CD4-positive, CD25-positive, alpha-beta regulatory T cell (primary cell): ENCODE measurements at regions not wholly inside any gene's neighbourhood (a gene's known extent, or its start where the extent isn't known, plus 50 kb on each side); places are given as distances from the start of the nearest gene placed in this dataset.
A peak's percentile ranks its signal among the peaks of the same experiment; 100 is the strongest.

ENCODE experiments used
- ATAC-seq, 2 donors: fragments of 150-1000 bp; cut with Tn5 transposase; one replicate each; pipeline ENCODE4 v1.10.0; 2021; ENCODE audit warnings: low read depth in 2 of 2, moderate number of reproducible peaks in 2 of 2, moderate library complexity in 1 of 2
- DNase-seq, 3 donors: peaks; one replicate each; pipeline versions ENCODE4 v3.0.0 to v3.0.0-alpha.2; 2012 to 2022; ENCODE audit warnings: mixed read lengths in 1 of 3
- H3K27ac ChIP-seq: one replicate; pipeline ENCODE4 v1.7.0; 2013; ENCODE audit warnings: mild to moderate bottlenecking, low read length; ENCODE audit not compliant: insufficient read depth, poor library complexity, severe bottlenecking
- H3K27me3 ChIP-seq: one replicate; pipeline ENCODE4 v1.7.0; 2013; ENCODE audit warnings: low read length; ENCODE audit not compliant: control insufficient read depth, insufficient read depth
- H3K36me3 ChIP-seq: one replicate; pipeline ENCODE4 v1.7.0; 2013; ENCODE audit warnings: mild to moderate bottlenecking, low read length, moderate library complexity; ENCODE audit not compliant: control insufficient read depth, insufficient read depth
- H3K4me1 ChIP-seq: 2 replicates; pipeline ENCODE4 v1.7.0; 2013; ENCODE audit warnings: mild to moderate bottlenecking, low read length; ENCODE audit not compliant: insufficient read depth, control insufficient read depth, poor library complexity, severe bottlenecking
- H3K4me3 ChIP-seq: one replicate; pipeline ENCODE4 v1.7.0; 2013; ENCODE audit warnings: low read depth, mild to moderate bottlenecking, low read length, moderate library complexity
- H3K9me3 ChIP-seq, 2 experiments: 1 replicate in 1 of 2; 2 replicates in 1 of 2; pipeline ENCODE4 v1.7.0; 2013; ENCODE audit warnings: low read length in 2 of 2, mild to moderate bottlenecking in 1 of 2, moderate library complexity in 1 of 2; ENCODE audit not compliant: control insufficient read depth in 2 of 2
- H3K27ac Mint-ChIP-seq, 3 donors: one replicate each; pipeline ENCODE4 v1.8.0; 2020 to 2022; ENCODE audit warnings: mild to moderate bottlenecking in 3 of 3, mixed read lengths in 3 of 3, moderate library complexity in 2 of 3
- H3K27me3 Mint-ChIP-seq: one replicate; pipeline ENCODE4 v1.8.0; 2022; ENCODE audit warnings: mild to moderate bottlenecking, mixed read lengths
- H3K36me3 Mint-ChIP-seq: one replicate; pipeline ENCODE4 v1.8.0; 2020; ENCODE audit warnings: mixed read lengths
- H3K4me1 Mint-ChIP-seq, 4 donors: one replicate each; pipeline ENCODE4 v1.8.0; 2020 to 2022; ENCODE audit warnings: mixed read lengths in 4 of 4, mild to moderate bottlenecking in 1 of 4
- H3K4me3 Mint-ChIP-seq, 4 donors: one replicate each; pipeline ENCODE4 v1.8.0; 2020 to 2022; ENCODE audit warnings: mild to moderate bottlenecking in 4 of 4, mixed read lengths in 4 of 4, moderate library complexity in 3 of 4
- H3K9me3 Mint-ChIP-seq, 7 donors: one replicate each; pipeline ENCODE4 v1.8.0; 2020 to 2022; ENCODE audit warnings: mixed read lengths in 7 of 7, mild to moderate bottlenecking in 3 of 7, moderate library complexity in 2 of 7

DNA sequence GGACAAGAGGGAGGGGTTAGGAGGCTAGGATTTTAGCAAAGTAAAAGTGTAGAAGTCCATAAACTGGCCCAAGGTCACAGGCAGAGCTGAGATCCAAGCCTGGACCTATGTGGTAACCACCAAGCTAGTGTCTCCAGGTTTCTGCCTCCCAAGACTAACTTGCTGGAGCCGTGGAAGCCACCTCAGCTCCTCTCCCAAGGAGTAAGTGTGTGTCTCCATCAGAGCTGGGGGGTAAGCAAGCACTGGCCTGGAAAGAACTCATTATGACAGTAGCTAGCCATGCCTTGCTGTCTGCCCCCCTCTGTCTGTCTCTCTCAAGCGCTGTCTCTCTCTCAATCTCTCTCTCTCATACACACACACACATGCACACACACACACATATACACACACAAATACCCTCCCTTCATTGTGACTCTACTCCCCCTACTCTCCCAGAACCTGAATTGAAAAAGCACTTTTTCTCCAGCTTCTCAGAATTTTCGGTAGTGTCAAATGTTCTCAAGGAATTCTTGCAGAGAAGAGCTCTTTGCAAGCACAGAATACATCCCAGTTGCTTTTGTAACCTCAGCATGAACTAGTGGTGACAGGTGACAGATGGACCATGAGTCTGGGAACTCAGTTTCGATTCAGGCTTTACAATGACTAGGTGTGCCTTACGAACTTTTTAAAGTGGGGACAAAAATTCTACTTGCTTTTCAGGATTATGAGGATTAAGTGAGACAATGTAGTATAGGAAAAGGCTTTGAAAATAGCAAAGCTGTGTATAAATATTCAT lies 238.0 kb upstream of the FGGY start:
- H3K4me1 ChIP-seq = peaks cover 17% of the 10 kb centered on the region
- no peaks in the 10 kb centered on the region for H3K9me3 ChIP-seq
- H3K27me3 Mint-ChIP-seq = no peaks in the 10 kb centered on the region
- peaks cover 3% of the 10 kb centered on the region for H3K36me3 Mint-ChIP-seq
- no peak overlapping the region for H3K27ac ChIP-seq
- H3K36me3 ChIP-seq = no peaks in the 10 kb centered on the region
- H3K9me3 Mint-ChIP-seq = peaks cover 0 to 2% (median 0%) of the 10 kb centered on the region in 7 donors
- H3K4me1 Mint-ChIP-seq = peaks cover 18 to 29% (median 19%) of the 10 kb centered on the region in 4 donors
- no peak for DNase-seq
- H3K4me3 ChIP-seq = no peak overlapping the region
- no peaks in the 10 kb centered on the region for H3K27me3 ChIP-seq
- H3K27ac Mint-ChIP-seq = peak overlapping the region in 1 of 3 donors; percentile 61
- ATAC-seq = no peak
- no peak overlapping the region for H3K4me3 Mint-ChIP-seq

DNA sequence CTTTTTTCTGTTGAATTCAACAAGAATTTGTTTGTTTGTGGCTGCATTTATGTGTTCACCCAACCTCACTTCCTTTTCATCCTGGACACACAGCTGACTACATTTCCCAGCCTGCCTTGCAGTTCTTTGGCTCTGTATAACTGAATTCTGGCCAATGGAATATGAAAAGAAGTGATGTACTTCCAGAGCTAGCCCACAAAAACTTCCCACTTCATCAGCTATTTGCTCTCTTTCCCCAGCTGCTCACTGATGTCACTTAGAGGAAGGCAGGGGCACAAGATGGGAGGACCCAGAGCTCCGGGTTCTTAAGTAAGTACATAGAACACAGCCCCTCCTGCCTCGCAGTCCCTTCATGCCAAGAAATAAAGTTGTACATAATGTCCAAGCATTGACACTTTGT lies 235.0 kb upstream of the FGGY start:
- Mint-ChIP-seq H3K9me3 (peaks cover 0 to 2% (median 0%) of the 10 kb centered on the region in 7 donors), H3K27ac (peak overlapping the region in 2 of 3 donors; percentile 40 to 46), H3K4me3 (no peak overlapping the region), H3K36me3 (no peaks in the 10 kb centered on the region), H3K4me1 (peaks cover 19 to 39% (median 29%) of the 10 kb centered on the region in 4 donors), H3K27me3 (no peaks in the 10 kb centered on the region)
- ATAC-seq (no peak), DNase-seq (peak in 1 of 3 donors; percentile 29)
- Histone ChIP-seq H3K9me3 (no peaks in the 10 kb centered on the region), H3K4me3 (no peak overlapping the region), H3K27ac (no peak overlapping the region), H3K4me1 (peaks cover 19% of the 10 kb centered on the region), H3K36me3 (no peaks in the 10 kb centered on the region), H3K27me3 (no peaks in the 10 kb centered on the region)

DNA sequence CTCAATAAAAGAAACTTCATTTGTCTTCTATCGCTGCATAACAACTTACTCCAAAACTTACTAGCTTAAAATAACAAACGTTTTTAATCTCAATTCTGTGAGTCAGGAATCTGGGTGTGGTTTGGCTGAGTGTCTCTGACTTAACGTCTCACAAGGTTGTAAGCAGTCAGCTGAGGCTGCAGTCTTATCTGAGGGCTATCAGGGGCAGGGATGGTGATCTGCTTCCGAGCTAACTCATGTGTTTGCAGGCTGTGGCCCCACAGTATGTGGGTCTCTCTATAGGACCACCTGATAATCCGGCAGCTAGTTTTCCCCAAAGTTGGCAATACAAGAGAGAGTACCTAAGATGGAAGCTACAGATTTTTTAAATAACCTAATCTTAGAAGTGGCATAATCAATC lies 234.2 kb upstream of the FGGY start:
- DNase-seq (no peak), ATAC-seq (no peak)
- Histone ChIP-seq H3K27me3 (no peaks in the 10 kb centered on the region), H3K4me1 (peaks cover 19% of the 10 kb centered on the region), H3K9me3 (no peaks in the 10 kb centered on the region), H3K36me3 (no peaks in the 10 kb centered on the region), H3K27ac (no peak overlapping the region), H3K4me3 (no peak overlapping the region)
- H3K27ac Mint-ChIP-seq = peak overlapping the region in 2 of 3 donors; percentile 23 to 66
- peaks cover 19 to 39% (median 29%) of the 10 kb centered on the region in 4 donors for H3K4me1 Mint-ChIP-seq
- H3K27me3 Mint-ChIP-seq = no peaks in the 10 kb centered on the region
- no peaks in the 10 kb centered on the region for H3K36me3 Mint-ChIP-seq
- no peak overlapping the region for H3K4me3 Mint-ChIP-seq
- peaks cover 0 to 2% (median 0%) of the 10 kb centered on the region in 7 donors for H3K9me3 Mint-ChIP-seq

DNA sequence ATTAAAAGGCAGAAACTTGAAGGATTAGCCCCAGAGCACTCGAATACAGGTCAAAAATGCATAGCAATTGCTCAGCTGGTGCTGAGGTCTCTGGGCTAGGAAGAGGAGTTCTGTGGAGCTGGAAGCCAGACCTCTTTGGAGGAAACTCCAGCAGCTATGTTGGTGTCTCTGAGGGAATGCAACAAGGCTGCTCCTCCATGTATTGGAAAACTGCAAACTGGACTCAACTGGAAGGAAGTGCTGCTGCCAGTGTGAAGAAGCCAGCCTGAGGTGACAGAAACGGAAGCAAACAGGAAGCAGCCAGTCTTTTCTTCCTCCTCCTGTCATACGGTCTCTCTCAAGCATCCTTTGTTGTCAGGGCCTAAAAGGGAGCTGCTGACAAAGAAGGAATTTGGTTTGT lies 233.4 kb upstream of the FGGY start:
- Histone ChIP-seq H3K4me1 (peaks cover 19% of the 10 kb centered on the region), H3K36me3 (no peaks in the 10 kb centered on the region), H3K27ac (no peak overlapping the region), H3K9me3 (no peaks in the 10 kb centered on the region), H3K4me3 (peak overlapping the region; percentile 33), H3K27me3 (no peaks in the 10 kb centered on the region)
- Mint-ChIP-seq H3K27me3 (no peaks in the 10 kb centered on the region), H3K27ac (peak overlapping the region; percentile 66 to 90 (median 86)), H3K4me1 (peaks cover 19 to 39% (median 29%) of the 10 kb centered on the region in 4 donors), H3K9me3 (peaks cover 0 to 2% (median 0%) of the 10 kb centered on the region in 7 donors), H3K36me3 (no peaks in the 10 kb centered on the region), H3K4me3 (peak overlapping the region in 2 of 4 donors; percentile 37 to 59)
- DNase-seq (peak in 2 of 3 donors; percentile 30 to 68), ATAC-seq (peak; percentile 62 to 80)

DNA sequence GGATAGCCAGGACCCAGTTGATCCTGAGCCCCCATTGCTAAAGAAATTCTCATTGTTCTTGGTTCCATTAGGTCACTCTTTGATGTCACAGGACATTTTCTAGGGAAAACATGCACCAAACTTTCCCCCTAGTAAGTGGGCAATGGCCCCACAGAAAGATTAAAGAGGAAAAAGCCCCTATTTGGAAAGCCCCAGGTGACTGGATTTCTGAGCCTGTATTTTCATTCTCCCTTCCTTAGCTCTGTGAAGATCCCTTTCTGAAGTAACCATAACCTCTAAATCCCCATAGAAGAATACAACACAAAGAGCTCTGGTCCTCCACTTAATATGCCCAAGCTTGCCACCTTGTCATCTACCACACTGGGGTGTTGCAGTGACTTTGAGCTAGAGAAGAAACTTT lies 232.3 kb upstream of the FGGY start:
- Mint-ChIP-seq H3K9me3 (peaks cover 0 to 2% (median 0%) of the 10 kb centered on the region in 7 donors), H3K4me1 (peaks cover 19 to 39% (median 28%) of the 10 kb centered on the region in 4 donors), H3K36me3 (no peaks in the 10 kb centered on the region), H3K27me3 (no peaks in the 10 kb centered on the region), H3K27ac (peak overlapping the region; percentile 49 to 88 (median 66)), H3K4me3 (no peak overlapping the region)
- Histone ChIP-seq H3K27ac (no peak overlapping the region), H3K27me3 (no peaks in the 10 kb centered on the region), H3K9me3 (no peaks in the 10 kb centered on the region), H3K4me1 (peaks cover 19% of the 10 kb centered on the region), H3K36me3 (no peaks in the 10 kb centered on the region), H3K4me3 (no peak overlapping the region)
- DNase-seq = no peak
- ATAC-seq = no peak

DNA sequence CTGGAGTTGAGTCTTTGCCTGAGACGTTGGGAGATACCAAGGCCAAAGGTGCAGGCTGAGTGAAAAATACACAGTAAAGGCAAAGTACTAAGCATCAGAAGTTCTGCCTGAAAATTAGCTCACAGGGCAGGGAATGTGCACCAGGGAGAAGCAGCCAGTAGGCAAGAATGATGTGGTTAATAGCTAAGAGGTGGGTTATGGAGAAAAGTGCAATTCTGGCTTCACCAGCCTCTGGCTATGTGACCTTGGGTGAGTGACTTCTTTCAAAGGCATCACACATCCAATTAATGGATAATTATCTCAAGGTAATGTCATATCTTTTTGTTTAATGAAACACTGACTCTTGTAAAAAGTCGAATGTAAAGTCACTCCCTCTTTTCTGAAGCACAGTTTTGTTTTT lies 230.7 kb upstream of the FGGY start:
- DNase-seq = no peak
- H3K4me1 Mint-ChIP-seq = peaks cover 25 to 44% (median 34%) of the 10 kb centered on the region in 4 donors
- no peak overlapping the region for H3K4me3 Mint-ChIP-seq

DNA sequence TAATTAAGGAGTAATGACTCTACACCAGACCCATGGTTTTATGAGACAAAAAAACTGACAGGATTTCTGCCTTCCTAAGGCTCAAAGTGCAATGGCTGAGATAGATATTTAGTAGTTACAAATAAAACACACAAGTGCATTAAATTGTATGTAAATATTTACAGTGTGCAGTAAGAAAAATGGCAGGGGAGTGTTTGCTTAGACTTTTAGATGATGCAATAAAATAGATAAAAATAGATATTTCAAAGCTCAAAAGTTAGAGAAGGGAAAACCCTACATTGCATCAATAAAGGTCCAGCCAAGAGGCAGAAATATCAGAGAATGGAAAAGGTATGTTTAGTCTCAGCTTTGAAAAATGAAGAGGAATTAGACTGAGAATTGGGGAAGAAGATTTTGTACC lies 226.3 kb upstream of the FGGY start:
- H3K4me1 Mint-ChIP-seq = peaks cover 18 to 32% (median 26%) of the 10 kb centered on the region in 4 donors
- peak overlapping the region in 1 of 4 donors; percentile 45 for H3K4me3 Mint-ChIP-seq

More for the DNA sequence above, 230.7 kb upstream of the FGGY start:
- Histone ChIP-seq H3K36me3 (no peaks in the 10 kb centered on the region), H3K27ac (no peak overlapping the region), H3K9me3 (no peaks in the 10 kb centered on the region), H3K4me3 (no peak overlapping the region), H3K4me1 (peaks cover 25% of the 10 kb centered on the region), H3K27me3 (no peaks in the 10 kb centered on the region)
- Mint-ChIP-seq H3K9me3 (no peaks in the 10 kb centered on the region), H3K27me3 (no peaks in the 10 kb centered on the region), H3K27ac (peak overlapping the region in 2 of 3 donors; percentile 7 to 32), H3K36me3 (no peaks in the 10 kb centered on the region)
- no peak for ATAC-seq

More for the DNA sequence above, 226.3 kb upstream of the FGGY start:
- Histone ChIP-seq H3K4me3 (no peak overlapping the region), H3K4me1 (peaks cover 23% of the 10 kb centered on the region), H3K27ac (no peak overlapping the region), H3K36me3 (no peaks in the 10 kb centered on the region), H3K9me3 (no peaks in the 10 kb centered on the region), H3K27me3 (no peaks in the 10 kb centered on the region)
- no peaks in the 10 kb centered on the region for H3K36me3 Mint-ChIP-seq
- peaks cover 0 to 4% (median 0%) of the 10 kb centered on the region in 7 donors for H3K9me3 Mint-ChIP-seq
- peak overlapping the region in 2 of 3 donors; percentile 1 to 94 for H3K27ac Mint-ChIP-seq
- ATAC-seq = no peak
- no peak for DNase-seq
- no peaks in the 10 kb centered on the region for H3K27me3 Mint-ChIP-seq
